ENCODE measurements at regions not wholly inside any gene's neighbourhood (a gene's known extent, or its start where the extent isn't known, plus 50 kb on each side); places are given as distances from the start of the nearest gene placed in this dataset.
"Not testable (repeated sequence)": the region's sequence is repeated elsewhere in the genome, so short reads cannot be mapped to it uniquely, and the experiment has no call there.

GRCh38 chr2:161070693-161071479 is 89.3 kb upstream of the TANK start:
- no peak overlapping the region for H3K27ac ChIP-seq (ENCODE audit: insufficient read depth in 1 of 2, low read depth in 1 of 2, low read length in 2 of 2, poor library complexity in 1 of 2, severe bottlenecking in 2 of 2)
- H3K27me3 ChIP-seq (replicated peaks in 2 of 5; ENCODE audit: control insufficient read depth in 4 of 5, insufficient read depth in 5 of 5, low read length in 4 of 5): no peaks in the 10 kb centered on the region
- no peak overlapping the region for H3K4me3 ChIP-seq (ENCODE audit: control insufficient read depth in 1 of 7, extremely low read depth in 1 of 7, insufficient read depth in 4 of 7, low read depth in 2 of 7, low read length in 6 of 7)
- no peaks in the 10 kb centered on the region for H3K4me1 ChIP-seq (ENCODE audit: control extremely low read depth in 1 of 4, control insufficient read depth in 4 of 4, insufficient read depth in 4 of 4, low read length in 3 of 4)
- 100% methylated on average over 1 of the region's 1 CpG for WGBS (ENCODE audit: insufficient coverage)
- H3K36me3 ChIP-seq (ENCODE audit: control insufficient read depth in 4 of 4, insufficient read depth in 4 of 4, low read length in 3 of 4): no peaks in the 10 kb centered on the region
- CTCF ChIA-PET: no interaction called here
- no peaks in the 10 kb centered on the region for H3K9me3 ChIP-seq (ENCODE audit: control extremely low read depth in 1 of 5, control insufficient read depth in 4 of 5, insufficient read depth in 2 of 5, low read depth in 1 of 5, low read length in 4 of 5)
- DNase-seq: no peak
- POLR2A ChIA-PET: no interaction called here

- H3K9me3 ChIP-seq (ENCODE audit: control extremely low read depth in 1 of 5, control insufficient read depth in 4 of 5, insufficient read depth in 2 of 5, low read depth in 1 of 5, low read length in 4 of 5); POLR2A ChIA-PET; H3K27me3 ChIP-seq (replicated peaks in 2 of 5; ENCODE audit: control insufficient read depth in 4 of 5, insufficient read depth in 5 of 5, low read length in 4 of 5); DNase-seq; H3K27ac ChIP-seq (ENCODE audit: insufficient read depth in 1 of 2, low read depth in 1 of 2, low read length in 2 of 2, poor library complexity in 1 of 2, severe bottlenecking in 2 of 2); H3K36me3 ChIP-seq (ENCODE audit: control insufficient read depth in 4 of 4, insufficient read depth in 4 of 4, low read length in 3 of 4); H3K4me3 ChIP-seq (ENCODE audit: control insufficient read depth in 1 of 7, extremely low read depth in 1 of 7, insufficient read depth in 4 of 7, low read depth in 2 of 7, low read length in 6 of 7): not testable (repeated sequence)
- 100% methylated on average over 1 of the region's 2 CpGs for WGBS (ENCODE audit: insufficient coverage)
- H3K4me1 ChIP-seq (ENCODE audit: control extremely low read depth in 1 of 4, control insufficient read depth in 4 of 4, insufficient read depth in 4 of 4, low read length in 3 of 4): peaks cover 0 to 11% (median 6%) of the 10 kb centered on the region in 4 experiments
- CTCF ChIA-PET: interaction anchor here (2.8 kb wide), 1 partner anchor 9 kb away, joined by 9 read pairs; no protein-coding TSS in a partner anchor
These were observed 87.8 kb upstream of the TANK start for GRCh38 chr2:161072436-161072835.

GRCh38 chr2:161075701-161076100 is 84.5 kb upstream of the TANK start:
- Histone ChIP-seq H3K9me3 (ENCODE audit: control extremely low read depth in 1 of 5, control insufficient read depth in 4 of 5, insufficient read depth in 2 of 5, low read depth in 1 of 5, low read length in 4 of 5) (no peaks in the 10 kb centered on the region), H3K27me3 (replicated peaks in 2 of 5; ENCODE audit: control insufficient read depth in 4 of 5, insufficient read depth in 5 of 5, low read length in 4 of 5) (no peaks in the 10 kb centered on the region), H3K36me3 (ENCODE audit: control insufficient read depth in 4 of 4, insufficient read depth in 4 of 4, low read length in 3 of 4) (no peaks in the 10 kb centered on the region), H3K4me3 (ENCODE audit: control insufficient read depth in 1 of 7, extremely low read depth in 1 of 7, insufficient read depth in 4 of 7, low read depth in 2 of 7, low read length in 6 of 7) (no peak overlapping the region), H3K4me1 (ENCODE audit: control extremely low read depth in 1 of 4, control insufficient read depth in 4 of 4, insufficient read depth in 4 of 4, low read length in 3 of 4) (peaks cover 9 to 26% (median 18%) of the 10 kb centered on the region in 4 experiments), H3K27ac (ENCODE audit: insufficient read depth in 1 of 2, low read depth in 1 of 2, low read length in 2 of 2, poor library complexity in 1 of 2, severe bottlenecking in 2 of 2) (no peak overlapping the region)
- DNase-seq: no peak
- ChIA-PET CTCF (interaction anchor here (2.4 to 2.7 kb wide), 2 partner anchors 12 to 63 kb away, joined by 10 to 15 read pairs; no protein-coding TSS in a partner anchor), POLR2A (no interaction called here)
- no CpG with 5 or more reads among the region's 3 CpGs for WGBS (ENCODE audit: insufficient coverage)

DNA sequence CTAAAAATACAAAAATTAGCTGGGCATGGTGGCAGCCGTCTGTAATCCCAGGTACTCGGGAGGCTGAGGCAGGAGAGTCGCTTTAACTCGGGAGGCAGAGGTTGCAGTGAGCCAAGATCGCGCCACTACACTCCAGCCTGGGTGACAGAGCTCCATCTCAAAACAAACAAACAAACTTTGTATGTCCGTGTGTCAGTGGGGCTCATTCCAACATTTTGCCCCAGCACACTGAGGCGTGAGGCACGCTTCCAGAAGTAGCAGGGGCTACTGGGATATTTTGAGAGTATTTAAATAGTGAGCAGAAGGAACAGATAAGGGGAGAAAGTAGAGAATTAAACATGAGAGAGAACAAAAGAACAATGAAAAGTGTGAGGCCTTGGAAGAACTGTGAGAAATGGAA is 83.3 kb upstream of the TANK start:
- Histone ChIP-seq H3K4me1 (ENCODE audit: control extremely low read depth in 1 of 4, control insufficient read depth in 4 of 4, insufficient read depth in 4 of 4, low read length in 3 of 4) (peaks cover 9 to 26% (median 18%) of the 10 kb centered on the region in 4 experiments), H3K4me3 (ENCODE audit: control insufficient read depth in 1 of 7, extremely low read depth in 1 of 7, insufficient read depth in 4 of 7, low read depth in 2 of 7, low read length in 6 of 7) (peak overlapping the region in 1 of 7 experiments; percentile 15), H3K9me3 (ENCODE audit: control extremely low read depth in 1 of 5, control insufficient read depth in 4 of 5, insufficient read depth in 2 of 5, low read depth in 1 of 5, low read length in 4 of 5) (no peaks in the 10 kb centered on the region), H3K36me3 (ENCODE audit: control insufficient read depth in 4 of 4, insufficient read depth in 4 of 4, low read length in 3 of 4) (no peaks in the 10 kb centered on the region), H3K27me3 (replicated peaks in 2 of 5; ENCODE audit: control insufficient read depth in 4 of 5, insufficient read depth in 5 of 5, low read length in 4 of 5) (no peaks in the 10 kb centered on the region), H3K27ac (ENCODE audit: insufficient read depth in 1 of 2, low read depth in 1 of 2, low read length in 2 of 2, poor library complexity in 1 of 2, severe bottlenecking in 2 of 2) (peak overlapping the region; percentile 51 to 80)
- CTCF ChIA-PET: interaction anchor here (0.8 to 2.7 kb wide), 5 partner anchors 10 to 92 kb away, joined by 3 to 15 read pairs (median 6); no protein-coding TSS in a partner anchor
- POLR2A ChIA-PET: interaction anchor here (0.8 kb wide), 1 partner anchor 83 kb away, joined by 3 read pairs; the partner anchor contains the start of gene TANK
- 100% methylated on average over 2 of the region's 9 CpGs for WGBS (ENCODE audit: insufficient coverage)
- no peak for DNase-seq

- H3K4me3 ChIP-seq (ENCODE audit: control insufficient read depth in 1 of 7, extremely low read depth in 1 of 7, insufficient read depth in 4 of 7, low read depth in 2 of 7, low read length in 6 of 7): peak overlapping the region in 2 of 7 experiments; percentile 15 to 50
- POLR2A ChIA-PET: interaction anchor here (0.8 kb wide), 1 partner anchor 82 kb away, joined by 3 read pairs; the partner anchor contains the start of gene TANK
These were observed 82.6 kb upstream of the TANK start for GRCh38 chr2:161077367-161078210.

DNA sequence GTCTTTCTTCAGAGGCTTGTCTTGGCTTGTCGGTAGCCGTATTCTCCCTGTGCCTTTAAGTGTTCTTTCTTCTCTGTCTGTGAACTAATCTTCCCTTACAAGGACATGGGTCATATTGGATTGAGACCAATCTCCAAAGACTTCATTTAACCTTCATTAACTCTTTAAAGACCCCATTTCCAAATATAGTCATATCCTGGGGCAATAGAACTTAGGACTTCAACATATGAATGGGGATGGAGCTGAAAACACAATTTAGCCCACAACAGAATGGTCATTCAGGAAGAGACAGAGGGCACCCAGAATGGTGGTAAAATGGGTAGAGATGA is 82.1 kb upstream of the TANK start:
- no peaks in the 10 kb centered on the region for H3K27me3 ChIP-seq (replicated peaks in 2 of 5; ENCODE audit: control insufficient read depth in 4 of 5, insufficient read depth in 5 of 5, low read length in 4 of 5)
- H3K4me3 ChIP-seq (ENCODE audit: control insufficient read depth in 1 of 7, extremely low read depth in 1 of 7, insufficient read depth in 4 of 7, low read depth in 2 of 7, low read length in 6 of 7): peak overlapping the region in 1 of 7 experiments; percentile 50
- H3K27ac ChIP-seq (ENCODE audit: insufficient read depth in 1 of 2, low read depth in 1 of 2, low read length in 2 of 2, poor library complexity in 1 of 2, severe bottlenecking in 2 of 2): peak overlapping the region; percentile 9 to 35
- H3K36me3 ChIP-seq (ENCODE audit: control insufficient read depth in 4 of 4, insufficient read depth in 4 of 4, low read length in 3 of 4): no peaks in the 10 kb centered on the region
- POLR2A ChIA-PET: no interaction called here
- H3K4me1 ChIP-seq (ENCODE audit: control extremely low read depth in 1 of 4, control insufficient read depth in 4 of 4, insufficient read depth in 4 of 4, low read length in 3 of 4): peaks cover 9 to 26% (median 18%) of the 10 kb centered on the region in 4 experiments
- DNase-seq: no peak
- no CpG with 5 or more reads among the region's 2 CpGs for WGBS (ENCODE audit: insufficient coverage)
- CTCF ChIA-PET: interaction anchor here (0.5 to 3.3 kb wide), 5 partner anchors 11 to 91 kb away, joined by 3 to 22 read pairs (median 4); no protein-coding TSS in a partner anchor
- H3K9me3 ChIP-seq (ENCODE audit: control extremely low read depth in 1 of 5, control insufficient read depth in 4 of 5, insufficient read depth in 2 of 5, low read depth in 1 of 5, low read length in 4 of 5): no peaks in the 10 kb centered on the region

More at GRCh38 chr2:161077367-161078210, 82.6 kb upstream of the TANK start:
- CTCF ChIA-PET: interaction anchor here (0.5 to 3.3 kb wide), 7 partner anchors 11 to 92 kb away, joined by 3 to 22 read pairs (median 4); no protein-coding TSS in a partner anchor
- peak; percentile 88 to 99 (median 98) for DNase-seq
- H3K27ac ChIP-seq (ENCODE audit: insufficient read depth in 1 of 2, low read depth in 1 of 2, low read length in 2 of 2, poor library complexity in 1 of 2, severe bottlenecking in 2 of 2): peak overlapping the region; percentile 51 to 80
- H3K36me3 ChIP-seq (ENCODE audit: control insufficient read depth in 4 of 4, insufficient read depth in 4 of 4, low read length in 3 of 4): no peaks in the 10 kb centered on the region
- no peaks in the 10 kb centered on the region for H3K9me3 ChIP-seq (ENCODE audit: control extremely low read depth in 1 of 5, control insufficient read depth in 4 of 5, insufficient read depth in 2 of 5, low read depth in 1 of 5, low read length in 4 of 5)
- H3K27me3 ChIP-seq (replicated peaks in 2 of 5; ENCODE audit: control insufficient read depth in 4 of 5, insufficient read depth in 5 of 5, low read length in 4 of 5): no peaks in the 10 kb centered on the region
- WGBS (ENCODE audit: insufficient coverage): 5% methylated on average over 5 of the region's 5 CpGs
- H3K4me1 ChIP-seq (ENCODE audit: control extremely low read depth in 1 of 4, control insufficient read depth in 4 of 4, insufficient read depth in 4 of 4, low read length in 3 of 4): peaks cover 9 to 26% (median 18%) of the 10 kb centered on the region in 4 experiments

Data from common myeloid progenitor, CD34-positive (primary cell).